SU-DHL-6 (cell line): ENCODE measurements at regions not wholly inside any gene's neighbourhood (a gene's known extent, or its start where the extent isn't known, plus 50 kb on each side); places are given as distances from the start of the nearest gene placed in this dataset.

Source experiments
- H2AFZ ChIP-seq: fragments of 200-600 bp; sonication (generic); 2 replicates; pipeline ENCODE4 v1.6.1; 2014; ENCODE audit warnings: low read depth, mild to moderate bottlenecking, moderate library complexity, mixed read lengths, antibody characterized with exemption, low read length; ENCODE audit not compliant: severe bottlenecking
- H3F3A ChIP-seq: fragments of 200-600 bp; shearing (Covaris generic); 2 replicates; pipeline ENCODE4 v1.6.0; 2016; ENCODE audit warnings: antibody characterized with exemption, mild to moderate bottlenecking; ENCODE audit not compliant: insufficient read depth
- H3K27ac ChIP-seq: fragments of 200-600 bp; sonication (generic); 2 replicates; pipeline ENCODE4 v1.5.1; 2016; ENCODE audit warnings: low read depth, mild to moderate bottlenecking, low read length, moderate library complexity, mixed read lengths
- H3K27me3 ChIP-seq: fragments of 200-600 bp; sonication (generic), shearing (Covaris generic); 2 replicates; pipeline ENCODE4 v1.6.0; 2014; ENCODE audit warnings: mild to moderate bottlenecking, low read length
- H3K36me3 ChIP-seq: fragments of 200-600 bp; sonication (generic); 2 replicates; pipeline ENCODE4 v1.6.1; 2014; ENCODE audit warnings: mild to moderate bottlenecking, low read length, mixed read lengths
- H3K4me2 ChIP-seq: fragments of 300-600, 200-600 bp; shearing (Covaris generic), sonication (generic); 2 replicates; pipeline ENCODE4 v1.6.0; 2014; ENCODE audit warnings: low read length, low read depth, mild to moderate bottlenecking; ENCODE audit not compliant: poor library complexity, severe bottlenecking
- H3K4me3 ChIP-seq: fragments of 200-600 bp; sonication (generic); 2 replicates; pipeline ENCODE4 v1.5.1; 2014; ENCODE audit warnings: antibody characterized with exemption, low read length, mild to moderate bottlenecking, mixed read lengths; ENCODE audit not compliant: insufficient read depth, poor library complexity, severe bottlenecking
- H3K79me2 ChIP-seq: fragments of 200-600 bp; sonication (generic); 2 replicates; pipeline ENCODE4 v1.6.1; 2014; ENCODE audit warnings: mild to moderate bottlenecking, low read length, moderate library complexity; ENCODE audit not compliant: insufficient read depth
- H3K9ac ChIP-seq: fragments of 200-600 bp; sonication (generic); 2 replicates; pipeline ENCODE4 v1.7.0; 2014; ENCODE audit warnings: mild to moderate bottlenecking, low read length
- H3K9me2 ChIP-seq: fragments of 200-600 bp; sonication (generic); replicated peaks from 2 replicates; pipeline ENCODE4 v1.6.1; 2014; ENCODE audit warnings: low read length; ENCODE audit not compliant: insufficient read depth
- H3K9me3 ChIP-seq: fragments of 200-600 bp; sonication (generic); 2 replicates; pipeline ENCODE4 v1.6.1; 2014; ENCODE audit warnings: low read length, mixed read lengths; ENCODE audit not compliant: insufficient read depth
- H4K20me1 ChIP-seq: fragments of 200-600 bp; sonication (generic); 2 replicates; pipeline ENCODE4 v1.6.1; 2014; ENCODE audit warnings: low read depth, mild to moderate bottlenecking, antibody characterized with exemption, low read length, moderate library complexity, mixed read lengths
- CTCF ChIP-seq: fragments of 200-600 bp; sonication (generic); IDR thresholded peaks from one replicate; pipeline ENCODE4 v1.5.1; 2017; ENCODE audit warnings: antibody characterized with exemption, mild to moderate bottlenecking, low read length, moderate library complexity; ENCODE audit not compliant: insufficient read depth, poor library complexity, severe bottlenecking
- EZH2phosphoT487 ChIP-seq: fragments of 200-600 bp; sonication (generic), shearing (Covaris generic); conservative IDR thresholded peaks from 2 replicates; pipeline ENCODE4 v1.6.1; 2018; ENCODE audit warnings: mild to moderate bottlenecking, antibody characterized with exemption, low read length, moderate library complexity, mixed read lengths

GRCh38 chr6:144617708-144618107 is 332.6 kb downstream of the UTRN start:
- Histone ChIP-seq H3F3A (no peaks in the 10 kb centered on the region), H4K20me1 (no peaks in the 10 kb centered on the region), H3K27me3 (no peaks in the 10 kb centered on the region), H3K4me2 (no peak overlapping the region), H2AFZ (no peak overlapping the region), H3K79me2 (no peaks in the 10 kb centered on the region), H3K27ac (no peak overlapping the region), H3K9ac (no peak overlapping the region), H3K9me3 (no peaks in the 10 kb centered on the region), H3K36me3 (no peaks in the 10 kb centered on the region), H3K4me3 (no peak overlapping the region), H3K9me2 (no peaks in the 10 kb centered on the region)
- TF ChIP-seq EZH2phosphoT487 (no peak), CTCF (no peak)

GRCh38 chr6:144619966-144620365 is 334.8 kb downstream of the UTRN start:
- Histone ChIP-seq H3K9me2 (no peaks in the 10 kb centered on the region), H3K79me2 (no peaks in the 10 kb centered on the region), H3K4me3 (no peak overlapping the region), H3K9ac (no peak overlapping the region), H3K4me2 (no peak overlapping the region), H2AFZ (no peak overlapping the region), H3K27ac (no peak overlapping the region), H3K36me3 (no peaks in the 10 kb centered on the region), H3F3A (no peaks in the 10 kb centered on the region), H4K20me1 (no peaks in the 10 kb centered on the region), H3K9me3 (no peaks in the 10 kb centered on the region), H3K27me3 (no peaks in the 10 kb centered on the region)
- no peak for TF ChIP-seq EZH2phosphoT487
- TF ChIP-seq CTCF, result no peak

GRCh38 chr6:144621332-144621731 is 336.2 kb downstream of the UTRN start:
- Histone ChIP-seq H4K20me1 (no peaks in the 10 kb centered on the region), H3K27me3 (no peaks in the 10 kb centered on the region), H3K27ac (no peak overlapping the region), H3K9ac (no peak overlapping the region), H3K9me3 (no peaks in the 10 kb centered on the region), H3K4me2 (no peak overlapping the region), H3K4me3 (no peak overlapping the region), H3F3A (no peaks in the 10 kb centered on the region), H3K9me2 (no peaks in the 10 kb centered on the region), H3K79me2 (no peaks in the 10 kb centered on the region), H3K36me3 (no peaks in the 10 kb centered on the region), H2AFZ (no peak overlapping the region)
- TF ChIP-seq EZH2phosphoT487, result no peak
- no peak for TF ChIP-seq CTCF
